ENCODE measurements at regions not wholly inside any gene's neighbourhood (a gene's known extent, or its start where the extent isn't known, plus 50 kb on each side); places are given as distances from the start of the nearest gene placed in this dataset.

GRCh38 chr3:13256845-13257244 is 163.3 kb downstream of the NUP210 start:
- no peak for TF ChIP-seq POLR2A (IDR thresholded peaks at IDR 0.05; ENCODE audit: low read depth, low read length)
- TF ChIP-seq POLR2AphosphoS5 (IDR thresholded peaks at IDR 0.05; ENCODE audit: low read depth, low read length): no peak
- no peak for TF ChIP-seq SPI1 (IDR thresholded peaks at IDR 0.05; ENCODE audit: low read depth, low read length)
- no peak for TF ChIP-seq TAF1 (IDR thresholded peaks at IDR 0.05; ENCODE audit: low read depth, low read length)
- no peak for TF ChIP-seq PAX5 (IDR thresholded peaks at IDR 0.05; ENCODE audit: insufficient read depth, low read length, severe bottlenecking)
- TF ChIP-seq POU2F2 (IDR thresholded peaks at IDR 0.05; ENCODE audit: low read depth, low read length): no peak
